Spinal cord (tissue), 9 donors: ENCODE measurements at regions not wholly inside any gene's neighbourhood (a gene's known extent, or its start where the extent isn't known, plus 50 kb on each side); places are given as distances from the start of the nearest gene placed in this dataset.
A peak's percentile ranks its signal among the peaks of the same experiment; 100 is the strongest.

Experiments used
- DNase-seq, 6 donors: peaks; one replicate each; pipeline versions ENCODE4 v3.0.0 to v3.0.0-alpha.2; 2013 to 2015; ENCODE audit warnings: low spot score in 6 of 6, low read depth in 4 of 6
- H3K27ac ChIP-seq: one replicate; pipeline ENCODE4 v1.5.1; 2013; ENCODE audit warnings: low read depth, low read length, control low read depth
- H3K27me3 ChIP-seq: one replicate; pipeline ENCODE4 v1.6.1; 2013; ENCODE audit warnings: low read length; ENCODE audit not compliant: control insufficient read depth, insufficient read depth
- H3K36me3 ChIP-seq: one replicate; pipeline ENCODE4 v1.6.1; 2013; ENCODE audit warnings: low read length; ENCODE audit not compliant: control insufficient read depth, insufficient read depth
- H3K4me1 ChIP-seq: one replicate; pipeline ENCODE4 v1.6.1; 2013; ENCODE audit warnings: low read length; ENCODE audit not compliant: control insufficient read depth, insufficient read depth
- H3K4me3 ChIP-seq: one replicate; pipeline ENCODE4 v1.5.1; 2013; ENCODE audit warnings: low read depth, low read length, control low read depth
- H3K9me3 ChIP-seq: one replicate; pipeline ENCODE4 v1.6.1; 2013; ENCODE audit warnings: low read length; ENCODE audit not compliant: control insufficient read depth, insufficient read depth
- WGBS: methylation state at CpG from one replicate; pipeline ENCODE4 v1.1.5; 2013; ENCODE audit warnings: missing lambda C conversion rate; ENCODE audit not compliant: insufficient coverage; 5-methylcytosine and 5-hydroxymethylcytosine counted together
- donor health status: healthy.

- no peaks in the 10 kb centered on the region for H3K27me3 ChIP-seq
- H3K9me3 ChIP-seq = no peaks in the 10 kb centered on the region
- DNase-seq = no peak
- H3K27ac ChIP-seq = no peak overlapping the region
- no peaks in the 10 kb centered on the region for H3K36me3 ChIP-seq
- H3K4me1 ChIP-seq = peaks cover 14% of the 10 kb centered on the region
- WGBS = 80% methylated on average over 2 of the region's 2 CpGs
- no peak overlapping the region for H3K4me3 ChIP-seq
Observed at GRCh38 chr9:14560194-14560593, 133.0 kb downstream of the ZDHHC21 start.

GRCh38 chr9:14554886-14555285 lies 138.3 kb downstream of the ZDHHC21 start:
- H3K27ac ChIP-seq = peak overlapping the region; percentile 61

GRCh38 chr9:14547245-14548060 lies 145.8 kb downstream of the ZDHHC21 start:
- no peaks in the 10 kb centered on the region for H3K27me3 ChIP-seq
- H3K4me1 ChIP-seq = peaks cover 8% of the 10 kb centered on the region
- no peaks in the 10 kb centered on the region for H3K9me3 ChIP-seq
- no peak overlapping the region for H3K4me3 ChIP-seq
- 65% methylated on average over 5 of the region's 5 CpGs for WGBS
- peak in 2 of 6 donors; percentile 23 to 24 for DNase-seq
- no peak overlapping the region for H3K27ac ChIP-seq
- H3K36me3 ChIP-seq = no peaks in the 10 kb centered on the region

More at GRCh38 chr9:14554886-14555285, 138.3 kb downstream of the ZDHHC21 start:
- no peaks in the 10 kb centered on the region for H3K9me3 ChIP-seq
- H3K4me3 ChIP-seq = no peak overlapping the region
- no peaks in the 10 kb centered on the region for H3K36me3 ChIP-seq
- H3K27me3 ChIP-seq = no peaks in the 10 kb centered on the region
- H3K4me1 ChIP-seq = no peaks in the 10 kb centered on the region
- peak in 2 of 6 donors; percentile 16 to 44 for DNase-seq
- 71% methylated on average over 2 of the region's 4 CpGs for WGBS

- no peak overlapping the region for H3K4me3 ChIP-seq
- no peaks in the 10 kb centered on the region for H3K27me3 ChIP-seq
- no peak for DNase-seq
- peaks cover 13% of the 10 kb centered on the region for H3K4me1 ChIP-seq
- no peaks in the 10 kb centered on the region for H3K36me3 ChIP-seq
- 92% methylated on average over 4 of the region's 4 CpGs for whole genome bisulfite sequencing
- no peak overlapping the region for H3K27ac ChIP-seq
- H3K9me3 ChIP-seq = no peaks in the 10 kb centered on the region
Observed at GRCh38 chr9:14546693-14547092, 146.5 kb downstream of the ZDHHC21 start.

- no peaks in the 10 kb centered on the region for H3K27me3 ChIP-seq
- no peaks in the 10 kb centered on the region for H3K36me3 ChIP-seq
- no peak overlapping the region for H3K4me3 ChIP-seq
- H3K9me3 ChIP-seq = no peaks in the 10 kb centered on the region
- WGBS = 42% methylated on average over 2 of the region's 4 CpGs
- no peak overlapping the region for H3K27ac ChIP-seq
- H3K4me1 ChIP-seq = peaks cover 14% of the 10 kb centered on the region
- peak in 2 of 6 donors; percentile 32 to 60 for DNase-seq
Observed at GRCh38 chr9:14542071-14542470, 151.2 kb downstream of the ZDHHC21 start.

- no peak overlapping the region for H3K4me3 ChIP-seq
- H3K36me3 ChIP-seq = no peaks in the 10 kb centered on the region
- no peaks in the 10 kb centered on the region for H3K27me3 ChIP-seq
- H3K27ac ChIP-seq = no peak overlapping the region
- 100% methylated on average over 1 of the region's 4 CpGs for WGBS
- peaks cover 25% of the 10 kb centered on the region for H3K4me1 ChIP-seq
- H3K9me3 ChIP-seq = no peaks in the 10 kb centered on the region
- no peak for DNase-seq
Observed at GRCh38 chr9:14538526-14538925, 154.7 kb downstream of the ZDHHC21 start.

GRCh38 chr9:14535161-14535955 lies 157.9 kb downstream of the ZDHHC21 start:
- Histone ChIP-seq H3K36me3 (no peaks in the 10 kb centered on the region), H3K27ac (peak overlapping the region; percentile 40), H3K4me3 (no peak overlapping the region), H3K4me1 (peaks cover 35% of the 10 kb centered on the region), H3K27me3 (no peaks in the 10 kb centered on the region), H3K9me3 (no peaks in the 10 kb centered on the region)
- DNase-seq = peak in 2 of 6 donors; percentile 19 to 41
- 38% methylated on average over 7 of the region's 12 CpGs for WGBS

GRCh38 chr9:14533867-14534640 lies 159.2 kb downstream of the ZDHHC21 start:
- DNase-seq = peak in 2 of 6 donors; percentile 7 to 36

GRCh38 chr9:14532456-14533115 lies 160.6 kb downstream of the ZDHHC21 start:
- H3K27me3 ChIP-seq = no peaks in the 10 kb centered on the region
- H3K4me1 ChIP-seq = peaks cover 35% of the 10 kb centered on the region
- DNase-seq = peak in 1 of 6 donors; percentile 50
- no peaks in the 10 kb centered on the region for H3K36me3 ChIP-seq
- H3K27ac ChIP-seq = peak overlapping the region; percentile 85
- H3K9me3 ChIP-seq = no peaks in the 10 kb centered on the region
- no peak overlapping the region for H3K4me3 ChIP-seq
- WGBS = 32% methylated on average over 7 of the region's 7 CpGs

More at GRCh38 chr9:14533867-14534640, 159.2 kb downstream of the ZDHHC21 start:
- H3K36me3 ChIP-seq = no peaks in the 10 kb centered on the region
- 67% methylated on average over 17 of the region's 20 CpGs for WGBS
- no peaks in the 10 kb centered on the region for H3K27me3 ChIP-seq
- H3K4me3 ChIP-seq = no peak overlapping the region
- peaks cover 35% of the 10 kb centered on the region for H3K4me1 ChIP-seq
- H3K9me3 ChIP-seq = no peaks in the 10 kb centered on the region
- H3K27ac ChIP-seq = peak overlapping the region; percentile 85
